ENCODE measurements at regions not wholly inside any gene's neighbourhood (a gene's known extent, or its start where the extent isn't known, plus 50 kb on each side); places are given as distances from the start of the nearest gene placed in this dataset.

GRCh38 chr11:34755671-34756070 is 134.8 kb downstream of the EHF start:
- DNase-seq (no peak), ATAC-seq (ENCODE audit: low FRiP score) (no peak)
- no peaks in the 10 kb centered on the region for H3K27me3 ChIP-seq (ENCODE audit: control insufficient read depth in 1 of 2, insufficient read depth in 2 of 2, low read length in 1 of 2)
- no peak overlapping the region for H3K4me3 ChIP-seq (ENCODE audit: low read length in 2 of 2)
- no peaks in the 10 kb centered on the region for H3K4me1 ChIP-seq (ENCODE audit: control insufficient read depth in 1 of 2, insufficient read depth in 2 of 2, low read length in 2 of 2)
- no peaks in the 10 kb centered on the region for H3K36me3 ChIP-seq (ENCODE audit: control insufficient read depth in 1 of 2, insufficient read depth in 2 of 2, low read length in 1 of 2)
- H3K9me3 ChIP-seq (ENCODE audit: control insufficient read depth, low read length): peaks cover 2% of the 10 kb centered on the region
- intact Hi-C loops (cut with DNase I): no loop called here
- 84 to 88% methylated on average over 7 of the region's 7 CpGs for WGBS, 2 donors
- H3K27ac ChIP-seq (ENCODE audit: low read depth in 1 of 2, low read length in 2 of 2): no peak overlapping the region

GRCh38 chr11:34754171-34754823 is 133.4 kb downstream of the EHF start:
- Histone ChIP-seq H3K4me3 (ENCODE audit: low read length in 2 of 2) (no peak overlapping the region), H3K36me3 (ENCODE audit: control insufficient read depth in 1 of 2, insufficient read depth in 2 of 2, low read length in 1 of 2) (no peaks in the 10 kb centered on the region), H3K9me3 (ENCODE audit: control insufficient read depth, low read length) (peaks cover 2% of the 10 kb centered on the region), H3K4me1 (ENCODE audit: control insufficient read depth in 1 of 2, insufficient read depth in 2 of 2, low read length in 2 of 2) (no peaks in the 10 kb centered on the region), H3K27ac (ENCODE audit: low read depth in 1 of 2, low read length in 2 of 2) (no peak overlapping the region), H3K27me3 (ENCODE audit: control insufficient read depth in 1 of 2, insufficient read depth in 2 of 2, low read length in 1 of 2) (no peaks in the 10 kb centered on the region)
- DNase-seq: no peak
- intact Hi-C loops (cut with DNase I): no loop called here
- no peak for ATAC-seq (ENCODE audit: low FRiP score)
- WGBS, 2 donors: 79 to 81% methylated on average over 8 of the region's 8 CpGs

GRCh38 chr11:34750692-34751405 is 130.0 kb downstream of the EHF start:
- ATAC-seq (ENCODE audit: low FRiP score) (peak; percentile 20), DNase-seq (no peak)
- no peaks in the 10 kb centered on the region for H3K4me1 ChIP-seq (ENCODE audit: control insufficient read depth in 1 of 2, insufficient read depth in 2 of 2, low read length in 2 of 2)
- no peak overlapping the region for H3K4me3 ChIP-seq (ENCODE audit: low read length in 2 of 2)
- peaks cover 2% of the 10 kb centered on the region for H3K9me3 ChIP-seq (ENCODE audit: control insufficient read depth, low read length)
- intact Hi-C loops (cut with DNase I): no loop called here
- H3K27me3 ChIP-seq (ENCODE audit: control insufficient read depth in 1 of 2, insufficient read depth in 2 of 2, low read length in 1 of 2): peaks cover 0 to 3% of the 10 kb centered on the region in 2 donors
- no peaks in the 10 kb centered on the region for H3K36me3 ChIP-seq (ENCODE audit: control insufficient read depth in 1 of 2, insufficient read depth in 2 of 2, low read length in 1 of 2)
- WGBS, 2 donors: 69 to 86% methylated on average over 1 of the region's 1 CpG
- no peak overlapping the region for H3K27ac ChIP-seq (ENCODE audit: low read depth in 1 of 2, low read length in 2 of 2)

- peak; percentile 76 for ATAC-seq (ENCODE audit: low FRiP score)
- no peak overlapping the region for H3K4me3 ChIP-seq (ENCODE audit: low read length in 2 of 2)
- intact Hi-C loops (cut with DNase I): no loop called here
- no peaks in the 10 kb centered on the region for H3K4me1 ChIP-seq (ENCODE audit: control insufficient read depth in 1 of 2, insufficient read depth in 2 of 2, low read length in 2 of 2)
- H3K27ac ChIP-seq (ENCODE audit: low read depth in 1 of 2, low read length in 2 of 2): no peak overlapping the region
- peak; percentile 57 to 84 for DNase-seq
- no peaks in the 10 kb centered on the region for H3K36me3 ChIP-seq (ENCODE audit: control insufficient read depth in 1 of 2, insufficient read depth in 2 of 2, low read length in 1 of 2)
- 69 to 74% methylated on average over 8 of the region's 8 CpGs for WGBS, 2 donors
- H3K9me3 ChIP-seq (ENCODE audit: control insufficient read depth, low read length): peaks cover 2% of the 10 kb centered on the region
- H3K27me3 ChIP-seq (ENCODE audit: control insufficient read depth in 1 of 2, insufficient read depth in 2 of 2, low read length in 1 of 2): peaks cover 0 to 3% of the 10 kb centered on the region in 2 donors
These were observed 129.1 kb downstream of the EHF start for GRCh38 chr11:34749666-34750659.

GRCh38 chr11:34748036-34748435 is 127.1 kb downstream of the EHF start:
- DNase-seq: no peak
- H3K27ac ChIP-seq (ENCODE audit: low read depth in 1 of 2, low read length in 2 of 2): no peak overlapping the region
- no peaks in the 10 kb centered on the region for H3K36me3 ChIP-seq (ENCODE audit: control insufficient read depth in 1 of 2, insufficient read depth in 2 of 2, low read length in 1 of 2)
- 66 to 70% methylated on average over 3 of the region's 3 CpGs for WGBS, 2 donors
- no peaks in the 10 kb centered on the region for H3K4me1 ChIP-seq (ENCODE audit: control insufficient read depth in 1 of 2, insufficient read depth in 2 of 2, low read length in 2 of 2)
- no peak for ATAC-seq (ENCODE audit: low FRiP score)
- intact Hi-C loops (cut with DNase I): no loop called here
- H3K27me3 ChIP-seq (ENCODE audit: control insufficient read depth in 1 of 2, insufficient read depth in 2 of 2, low read length in 1 of 2): peaks cover 0 to 3% of the 10 kb centered on the region in 2 donors
- no peak overlapping the region for H3K4me3 ChIP-seq (ENCODE audit: low read length in 2 of 2)
- peaks cover 2% of the 10 kb centered on the region for H3K9me3 ChIP-seq (ENCODE audit: control insufficient read depth, low read length)

GRCh38 chr11:34747251-34747650 is 126.4 kb downstream of the EHF start:
- Histone ChIP-seq H3K4me1 (ENCODE audit: control insufficient read depth in 1 of 2, insufficient read depth in 2 of 2, low read length in 2 of 2) (no peaks in the 10 kb centered on the region), H3K9me3 (ENCODE audit: control insufficient read depth, low read length) (peaks cover 2% of the 10 kb centered on the region), H3K27ac (ENCODE audit: low read depth in 1 of 2, low read length in 2 of 2) (no peak overlapping the region), H3K36me3 (ENCODE audit: control insufficient read depth in 1 of 2, insufficient read depth in 2 of 2, low read length in 1 of 2) (no peaks in the 10 kb centered on the region), H3K4me3 (ENCODE audit: low read length in 2 of 2) (no peak overlapping the region), H3K27me3 (ENCODE audit: control insufficient read depth in 1 of 2, insufficient read depth in 2 of 2, low read length in 1 of 2) (peaks cover 0 to 3% of the 10 kb centered on the region in 2 donors)
- WGBS, 2 donors: 43 to 48% methylated on average over 3 of the region's 3 CpGs
- intact Hi-C loops (cut with DNase I): no loop called here
- DNase-seq (no peak), ATAC-seq (ENCODE audit: low FRiP score) (no peak)

- Histone ChIP-seq H3K4me3 (ENCODE audit: low read length in 2 of 2) (no peak overlapping the region), H3K27ac (ENCODE audit: low read depth in 1 of 2, low read length in 2 of 2) (no peak overlapping the region), H3K4me1 (ENCODE audit: control insufficient read depth in 1 of 2, insufficient read depth in 2 of 2, low read length in 2 of 2) (no peaks in the 10 kb centered on the region), H3K9me3 (ENCODE audit: control insufficient read depth, low read length) (peaks cover 2% of the 10 kb centered on the region), H3K36me3 (ENCODE audit: control insufficient read depth in 1 of 2, insufficient read depth in 2 of 2, low read length in 1 of 2) (no peaks in the 10 kb centered on the region), H3K27me3 (ENCODE audit: control insufficient read depth in 1 of 2, insufficient read depth in 2 of 2, low read length in 1 of 2) (peaks cover 0 to 3% of the 10 kb centered on the region in 2 donors)
- intact Hi-C loops (cut with DNase I): no loop called here
- 49 to 66% methylated on average over 3 of the region's 3 CpGs for WGBS, 2 donors
- ATAC-seq (ENCODE audit: low FRiP score): no peak
- no peak for DNase-seq
These were observed 124.3 kb downstream of the EHF start for GRCh38 chr11:34745195-34745594.

- Histone ChIP-seq H3K4me1 (ENCODE audit: control insufficient read depth in 1 of 2, insufficient read depth in 2 of 2, low read length in 2 of 2) (no peaks in the 10 kb centered on the region), H3K36me3 (ENCODE audit: control insufficient read depth in 1 of 2, insufficient read depth in 2 of 2, low read length in 1 of 2) (no peaks in the 10 kb centered on the region), H3K4me3 (ENCODE audit: low read length in 2 of 2) (no peak overlapping the region), H3K27me3 (ENCODE audit: control insufficient read depth in 1 of 2, insufficient read depth in 2 of 2, low read length in 1 of 2) (peaks cover 0 to 3% of the 10 kb centered on the region in 2 donors), H3K9me3 (ENCODE audit: control insufficient read depth, low read length) (peaks cover 2% of the 10 kb centered on the region), H3K27ac (ENCODE audit: low read depth in 1 of 2, low read length in 2 of 2) (no peak overlapping the region)
- DNase-seq (no peak), ATAC-seq (ENCODE audit: low FRiP score) (no peak)
- intact Hi-C loops (cut with DNase I): no loop called here
- 73 to 79% methylated on average over 3 of the region's 3 CpGs for WGBS, 2 donors
These were observed 123.6 kb downstream of the EHF start for GRCh38 chr11:34744511-34744910.
